A549 (cell line): ENCODE measurements at regions not wholly inside any gene's neighbourhood (a gene's known extent, or its start where the extent isn't known, plus 50 kb on each side); places are given as distances from the start of the nearest gene placed in this dataset.
A peak's percentile ranks its signal among the peaks of the same experiment; 100 is the strongest.

ENCODE experiments used
- ATAC-seq, 2 experiments: fragments of 200-7000 bp in 1 of 2; fragments of >200 bp in 1 of 2; cut with Nextera tagmentation in 1 of 2; cut with Tn5 transposase in 1 of 2; 3 replicates each; pipeline versions ENCODE4 v1.8.0 to v1.9.1; 2018 to 2020; ENCODE audit warnings: mild to moderate bottlenecking in 1 of 2, moderate library complexity in 1 of 2
- CTCF ChIA-PET: fragments of 300-600 bp; sonication (Branson Sonifier 250); formaldehyde crosslinking; extraction: SDS; loops from one replicate; lab custom pipeline; 2021; ENCODE audit warnings: antibody characterized with exemption, inconsistent platforms; lab: Yijun Ruan, JAX
- POLR2A ChIA-PET: fragments of 350-600 bp; formaldehyde crosslinking; extraction: SDS; loops from one replicate; lab custom pipeline; 2021; ENCODE audit warnings: antibody characterized with exemption, inconsistent platforms; lab: Yijun Ruan, JAX
- DNase-seq, 2 experiments: peaks; one replicate each; pipeline versions ENCODE4 v3.0.0 to v3.0.0-alpha.2; 2011 to 2016; ENCODE audit warnings: low read depth in 1 of 2, low spot score in 1 of 2
- FAIRE-seq: peaks from 2 replicates; lab custom pipeline; 2011; peaks lifted over from hg19 to GRCh38; lab: Jason Lieb, UNC
- H3K27ac ChIP-seq, 2 experiments: fragments of >200 bp; sonication (Bioruptor Twin); formaldehyde crosslinking; 3 replicates each; pipeline ENCODE4 v1.5.1; 2016 to 2017
- H3K4me1 ChIP-seq: fragments of >200 bp; sonication (Bioruptor Twin); formaldehyde crosslinking; 3 replicates; pipeline ENCODE4 v1.6.1; 2016
- H3K4me2 ChIP-seq: fragments of >200 bp; sonication (Bioruptor Twin); formaldehyde crosslinking; 3 replicates; pipeline ENCODE4 v1.6.1; 2016
- H3K4me3 ChIP-seq: fragments of >200 bp; sonication (Bioruptor Twin); formaldehyde crosslinking; 3 replicates; pipeline ENCODE4 v1.5.1; 2016
- H3K9me3 ChIP-seq: fragments of >200 bp; sonication (Bioruptor Twin); formaldehyde crosslinking; 3 replicates; pipeline ENCODE4 v1.6.1; 2016
- HEYL ChIP-seq: fragments of 250-450 bp; sonication (Bioruptor Pico); IDR thresholded peaks from 2 replicates; pipeline ENCODE4 v1.8.0; 2021; ENCODE audit warnings: mild to moderate bottlenecking, moderate library complexity
- HOXB5 ChIP-seq: fragments of 250-450 bp; sonication (Bioruptor Pico); IDR thresholded peaks from 2 replicates; pipeline ENCODE4 v1.5.0; 2020; ENCODE audit warnings: mild to moderate bottlenecking, moderate library complexity
- KDM1A ChIP-seq: fragments of 200-600 bp; sonication (generic); IDR thresholded peaks from 2 replicates; pipeline ENCODE4 v1.6.1; 2016; ENCODE audit warnings: low read depth, mild to moderate bottlenecking
- NR3C1 ChIP-seq: fragments of >200 bp; sonication (Bioruptor Twin); formaldehyde crosslinking; IDR thresholded peaks from 3 replicates; pipeline ENCODE4 v1.6.1; 2017
- POLR2A ChIP-seq: IDR thresholded peaks from 2 replicates; pipeline ENCODE4 v1.6.1; 2012; ENCODE audit warnings: mild to moderate bottlenecking, low read length
- RAD21 ChIP-seq, 2 experiments: fragments of >200 bp in 1 of 2; sonication (Bioruptor Twin) in 1 of 2; formaldehyde crosslinking in 1 of 2; IDR thresholded peaks in 1 of 2; conservative IDR thresholded peaks in 1 of 2; 2 replicates in 1 of 2; 3 replicates in 1 of 2; pipeline ENCODE4 v1.6.1; 2012 to 2018; ENCODE audit warnings: inconsistent platforms in 1 of 2
- RARB ChIP-seq: fragments of 250-450 bp; sonication (Bioruptor Pico); IDR thresholded peaks from 2 replicates; pipeline ENCODE4 v1.8.0; 2021; ENCODE audit warnings: mild to moderate bottlenecking, moderate library complexity
- RCOR1 ChIP-seq: fragments of 150-350 bp; IDR thresholded peaks from 2 replicates; pipeline ENCODE4 v1.6.1; 2014; ENCODE audit warnings: antibody characterized with exemption, low read length, low read depth
- TFCP2L1 ChIP-seq: fragments of 250-450 bp; sonication (Bioruptor Pico); IDR thresholded peaks from 2 replicates; pipeline ENCODE4 v1.5.0; 2021; ENCODE audit warnings: mild to moderate bottlenecking
- WGBS: methylation state at CpG from one replicate; pipeline ENCODE4 v1.1.6; 2017; ENCODE audit errors: missing lambda C conversion rate; 5-methylcytosine and 5-hydroxymethylcytosine counted together
- TF ChIP-seq, protein P1 (sequence below): fragments of >200 bp; sonication (Bioruptor Twin); formaldehyde crosslinking; IDR thresholded peaks from 3 replicates; pipeline ENCODE4 v1.6.1; 2016
- TF ChIP-seq, protein P2 (sequence below): fragments of 200-600 bp; sonication (generic); IDR thresholded peaks from 2 replicates; pipeline ENCODE4 v1.6.1; 2016; ENCODE audit warnings: antibody characterized with exemption, mild to moderate bottlenecking, moderate library complexity
- TF ChIP-seq, protein P3 (sequence below): fragments of 150-350 bp; IDR thresholded peaks from 2 replicates; pipeline ENCODE4 v1.6.1; 2014; ENCODE audit warnings: low read depth, mild to moderate bottlenecking, low read length

DNA sequence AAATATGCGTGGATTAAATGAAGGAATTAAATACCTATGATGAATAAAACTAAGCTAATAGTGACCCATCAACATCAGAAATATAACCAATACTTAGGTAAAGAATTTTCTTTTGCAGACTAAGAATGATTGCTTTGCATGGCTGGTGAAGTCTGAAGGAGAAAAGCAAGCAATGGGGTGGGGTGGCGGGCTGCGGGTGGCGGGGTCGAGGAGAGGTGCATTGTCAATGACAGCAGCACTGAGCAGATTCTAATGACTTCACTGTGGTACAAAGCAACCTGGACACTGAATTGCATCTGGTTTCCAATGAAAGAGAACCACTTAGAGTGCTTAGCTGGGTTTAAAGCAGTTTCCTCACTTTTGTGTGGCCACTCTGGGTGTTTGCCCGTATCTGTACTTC lies 171.5 kb upstream of the IL12A start:
- FAIRE-seq (no peak), ATAC-seq (no peak), DNase-seq (no peak)
- no peak overlapping the region for H3K4me2 ChIP-seq
- ChIA-PET CTCF (interaction anchor here (1.3 to 4.2 kb wide), 7 partner anchors 11 to 557 kb away, joined by 5 to 29 read pairs (median 7); partner anchors contain the start of gene IL12A), POLR2A (no interaction called here)
- no peak for TF ChIP-seq TFCP2L1 (CRISPR knock-in tag)
- TF ChIP-seq, protein P1, sequence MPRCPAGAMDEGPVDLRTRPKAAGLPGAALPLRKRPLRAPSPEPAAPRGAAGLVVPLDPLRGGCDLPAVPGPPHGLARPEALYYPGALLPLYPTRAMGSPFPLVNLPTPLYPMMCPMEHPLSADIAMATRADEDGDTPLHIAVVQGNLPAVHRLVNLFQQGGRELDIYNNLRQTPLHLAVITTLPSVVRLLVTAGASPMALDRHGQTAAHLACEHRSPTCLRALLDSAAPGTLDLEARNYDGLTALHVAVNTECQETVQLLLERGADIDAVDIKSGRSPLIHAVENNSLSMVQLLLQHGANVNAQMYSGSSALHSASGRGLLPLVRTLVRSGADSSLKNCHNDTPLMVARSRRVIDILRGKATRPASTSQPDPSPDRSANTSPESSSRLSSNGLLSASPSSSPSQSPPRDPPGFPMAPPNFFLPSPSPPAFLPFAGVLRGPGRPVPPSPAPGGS = no peak
- WGBS = 91% methylated on average over 6 of the region's 6 CpGs
- H3K27ac ChIP-seq = no peak overlapping the region
- no peak overlapping the region for H3K4me3 ChIP-seq
- H3K4me1 ChIP-seq = peaks cover 22% of the 10 kb centered on the region
- H3K9me3 ChIP-seq = no peaks in the 10 kb centered on the region

DNA sequence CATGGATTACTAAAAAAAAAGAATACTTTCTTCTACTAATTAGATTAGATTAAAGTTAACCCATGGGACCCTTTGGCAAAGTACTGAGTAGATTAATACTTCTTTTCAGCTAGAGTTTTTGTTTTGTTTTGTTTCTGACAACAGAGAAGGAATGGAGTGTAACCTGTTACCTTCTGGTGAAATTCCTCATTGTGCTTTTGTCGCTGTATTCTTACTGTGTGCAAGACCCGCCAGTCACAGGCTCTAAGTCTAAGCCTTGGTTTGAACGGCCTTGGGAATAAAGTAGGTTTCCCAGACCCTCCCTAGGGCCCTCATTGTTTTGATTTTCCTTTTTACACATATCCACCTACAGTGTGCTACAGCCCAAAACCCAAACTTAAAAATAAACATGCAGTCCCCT lies 171.1 kb upstream of the IL12A start:
- Histone ChIP-seq H3K4me2 (no peak overlapping the region), H3K9me3 (no peaks in the 10 kb centered on the region)
- 96% methylated on average over 3 of the region's 3 CpGs for WGBS
- DNase-seq = no peak
- no peak for TF ChIP-seq HOXB5 (CRISPR knock-in tag)
- TF ChIP-seq, protein P2, sequence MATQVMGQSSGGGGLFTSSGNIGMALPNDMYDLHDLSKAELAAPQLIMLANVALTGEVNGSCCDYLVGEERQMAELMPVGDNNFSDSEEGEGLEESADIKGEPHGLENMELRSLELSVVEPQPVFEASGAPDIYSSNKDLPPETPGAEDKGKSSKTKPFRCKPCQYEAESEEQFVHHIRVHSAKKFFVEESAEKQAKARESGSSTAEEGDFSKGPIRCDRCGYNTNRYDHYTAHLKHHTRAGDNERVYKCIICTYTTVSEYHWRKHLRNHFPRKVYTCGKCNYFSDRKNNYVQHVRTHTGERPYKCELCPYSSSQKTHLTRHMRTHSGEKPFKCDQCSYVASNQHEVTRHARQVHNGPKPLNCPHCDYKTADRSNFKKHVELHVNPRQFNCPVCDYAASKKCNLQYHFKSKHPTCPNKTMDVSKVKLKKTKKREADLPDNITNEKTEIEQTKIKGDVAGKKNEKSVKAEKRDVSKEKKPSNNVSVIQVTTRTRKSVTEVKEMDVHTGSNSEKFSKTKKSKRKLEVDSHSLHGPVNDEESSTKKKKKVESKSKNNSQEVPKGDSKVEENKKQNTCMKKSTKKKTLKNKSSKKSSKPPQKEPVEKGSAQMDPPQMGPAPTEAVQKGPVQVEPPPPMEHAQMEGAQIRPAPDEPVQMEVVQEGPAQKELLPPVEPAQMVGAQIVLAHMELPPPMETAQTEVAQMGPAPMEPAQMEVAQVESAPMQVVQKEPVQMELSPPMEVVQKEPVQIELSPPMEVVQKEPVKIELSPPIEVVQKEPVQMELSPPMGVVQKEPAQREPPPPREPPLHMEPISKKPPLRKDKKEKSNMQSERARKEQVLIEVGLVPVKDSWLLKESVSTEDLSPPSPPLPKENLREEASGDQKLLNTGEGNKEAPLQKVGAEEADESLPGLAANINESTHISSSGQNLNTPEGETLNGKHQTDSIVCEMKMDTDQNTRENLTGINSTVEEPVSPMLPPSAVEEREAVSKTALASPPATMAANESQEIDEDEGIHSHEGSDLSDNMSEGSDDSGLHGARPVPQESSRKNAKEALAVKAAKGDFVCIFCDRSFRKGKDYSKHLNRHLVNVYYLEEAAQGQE = no peak
- TF ChIP-seq KDM1A = no peak
- no peak for TF ChIP-seq POLR2A
- TF ChIP-seq HEYL (CRISPR knock-in tag) = no peak
- TF ChIP-seq, protein P3, sequence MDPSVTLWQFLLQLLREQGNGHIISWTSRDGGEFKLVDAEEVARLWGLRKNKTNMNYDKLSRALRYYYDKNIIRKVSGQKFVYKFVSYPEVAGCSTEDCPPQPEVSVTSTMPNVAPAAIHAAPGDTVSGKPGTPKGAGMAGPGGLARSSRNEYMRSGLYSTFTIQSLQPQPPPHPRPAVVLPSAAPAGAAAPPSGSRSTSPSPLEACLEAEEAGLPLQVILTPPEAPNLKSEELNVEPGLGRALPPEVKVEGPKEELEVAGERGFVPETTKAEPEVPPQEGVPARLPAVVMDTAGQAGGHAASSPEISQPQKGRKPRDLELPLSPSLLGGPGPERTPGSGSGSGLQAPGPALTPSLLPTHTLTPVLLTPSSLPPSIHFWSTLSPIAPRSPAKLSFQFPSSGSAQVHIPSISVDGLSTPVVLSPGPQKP = no peak
- no peak for TF ChIP-seq NR3C1
- TF ChIP-seq RCOR1 = no peak
- TF ChIP-seq, all 56 proteins: peak for 0
- Histone ChIP-seq H3K27ac (no peak overlapping the region), H3K4me3 (no peak overlapping the region), H3K4me1 (peaks cover 22% of the 10 kb centered on the region)
- FAIRE-seq (no peak), ATAC-seq (no peak)
- ChIA-PET CTCF (interaction anchor here (1.0 to 4.2 kb wide), 12 partner anchors 9 to 558 kb away, joined by 3 to 29 read pairs (median 5); partner anchors contain the start of gene IL12A), POLR2A (interaction anchor here (0.5 kb wide), 1 partner anchor 44 kb away, joined by 3 read pairs; no protein-coding TSS in a partner anchor)

DNA sequence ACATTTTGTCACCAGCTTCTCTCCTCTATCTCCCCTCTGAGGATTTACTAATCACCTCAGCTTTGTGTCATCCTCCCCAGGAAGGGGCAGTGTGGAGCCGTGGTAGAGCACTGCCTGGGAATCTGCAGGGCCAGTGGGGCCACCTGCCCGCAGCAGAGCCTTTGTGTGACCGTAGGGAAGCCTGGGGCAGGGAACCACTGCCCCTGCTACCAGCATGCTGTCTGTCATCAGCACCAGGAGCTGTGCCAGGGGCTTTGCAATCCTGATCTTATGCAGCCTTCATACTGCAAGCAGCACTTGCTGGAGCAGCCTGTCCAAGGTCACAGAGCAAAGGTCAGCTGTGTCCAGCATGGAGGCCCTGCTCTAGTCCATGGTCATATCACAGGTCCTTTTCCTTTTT lies 170.2 kb upstream of the IL12A start:
- Histone ChIP-seq H3K4me3 (no peak overlapping the region), H3K27ac (0 out of 6 replicates have a peak overlapping the region, but pooled peaks of 1 of the 2 experiments have one; percentile 5), H3K4me1 (peaks cover 25% of the 10 kb centered on the region), H3K4me2 (no peak overlapping the region), H3K9me3 (no peaks in the 10 kb centered on the region)
- DNase-seq (no peak), FAIRE-seq (no peak), ATAC-seq (peak in 1 of 2 experiments; percentile 51; a peak in 3 of 6 replicates)
- ChIA-PET POLR2A (interaction anchor here (0.5 kb wide), 1 partner anchor 45 kb away, joined by 3 read pairs; no protein-coding TSS in a partner anchor), CTCF (interaction anchor here (0.6 to 4.2 kb wide), 12 partner anchors 9 to 558 kb away, joined by 3 to 29 read pairs (median 4); partner anchors contain the start of gene IL12A)
- WGBS = 80% methylated on average over 3 of the region's 3 CpGs
- TF ChIP-seq RARB (CRISPR knock-in tag) (no peak), RAD21 (conservative IDR thresholded peaks at IDR 0.05 in 1 of 2, IDR thresholded peaks at IDR 0.05 in 1 of 2) (peak in 1 of 2 experiments; percentile 25; a peak in 2 of 5 replicates)
